CD4-positive, alpha-beta T cell (primary cell): ENCODE measurements at regions not wholly inside any gene's neighbourhood (a gene's known extent, or its start where the extent isn't known, plus 50 kb on each side); places are given as distances from the start of the nearest gene placed in this dataset.

Source experiments
- ATAC-seq: fragments of 200-7000 bp; cut with Tn5 transposase; one replicate; pipeline ENCODE4 v1.10.0; 2022; ENCODE audit warnings: mild to moderate bottlenecking; ENCODE audit not compliant: poor library complexity
- CTCF ChIA-PET: fragments of 350-600 bp; sonication (Branson Sonifier 250); formaldehyde crosslinking; loops from one replicate; lab custom pipeline; 2021; ENCODE audit warnings: antibody characterized with exemption, inconsistent platforms; lab: Charles Lee
- POLR2A ChIA-PET: fragments of 350-600 bp; sonication (Branson Sonifier 250); formaldehyde crosslinking; loops from one replicate; lab custom pipeline; 2021; ENCODE audit warnings: antibody characterized with exemption, inconsistent platforms; lab: Charles Lee
- DNase-seq, 14 experiments: peaks; one replicate each; pipeline ENCODE4 v3.0.0-alpha.2; 2013 to 2020; ENCODE audit warnings: mixed read lengths in 2 of 14
- H3K27ac ChIP-seq, 2 donors: one replicate each; pipeline versions ENCODE4 v1.5.1 to v1.7.0; 2013; ENCODE audit warnings: low read length in 2 of 2, low read depth in 1 of 2, mild to moderate bottlenecking in 1 of 2
- H3K27me3 ChIP-seq, 2 experiments: 1 replicate in 1 of 2; 2 replicates in 1 of 2; pipeline versions ENCODE4 v1.6.1 to v1.7.0; 2013; ENCODE audit warnings: low read length in 2 of 2, control low read depth in 1 of 2, mild to moderate bottlenecking in 1 of 2, moderate library complexity in 1 of 2; ENCODE audit not compliant: insufficient read depth in 2 of 2, control insufficient read depth in 1 of 2
- H3K36me3 ChIP-seq: one replicate; pipeline ENCODE4 v1.6.1; 2013; ENCODE audit warnings: low read length, control low read depth; ENCODE audit not compliant: insufficient read depth
- H3K4me1 ChIP-seq: one replicate; pipeline ENCODE4 v1.6.1; 2013; ENCODE audit warnings: low read length, control low read depth; ENCODE audit not compliant: insufficient read depth
- H3K4me3 ChIP-seq: one replicate; pipeline ENCODE4 v1.5.1; 2013; ENCODE audit warnings: mild to moderate bottlenecking, low read length, moderate library complexity
- H3K9me3 ChIP-seq, 2 experiments: 1 replicate in 1 of 2; 2 replicates in 1 of 2; pipeline versions ENCODE4 v1.6.1 to v1.7.0; 2013; ENCODE audit warnings: low read length in 2 of 2, mild to moderate bottlenecking in 2 of 2, control low read depth in 1 of 2, moderate library complexity in 1 of 2; ENCODE audit not compliant: control insufficient read depth in 1 of 2, insufficient read depth in 1 of 2
- H3K27ac Mint-ChIP-seq: one replicate; pipeline ENCODE4 v1.8.0; 2020; ENCODE audit warnings: mixed read lengths
- H3K27me3 Mint-ChIP-seq: one replicate; pipeline ENCODE4 v1.8.0; 2021; ENCODE audit warnings: mixed read lengths
- H3K36me3 Mint-ChIP-seq: one replicate; pipeline ENCODE4 v1.8.0; 2021; ENCODE audit warnings: low read depth, mixed read lengths
- H3K4me1 Mint-ChIP-seq: one replicate; pipeline ENCODE4 v1.8.0; 2021; ENCODE audit warnings: low read depth, mixed read lengths
- H3K4me3 Mint-ChIP-seq: one replicate; pipeline ENCODE4 v1.8.0; 2020; ENCODE audit warnings: mild to moderate bottlenecking, mixed read lengths
- H3K9me3 Mint-ChIP-seq: one replicate; pipeline ENCODE4 v1.8.0; 2020; ENCODE audit warnings: mixed read lengths
- intact Hi-C, 2 experiments: fragments of 100-400 bp; cut with DNase I in 1 of 2; cut with micrococcal nuclease in 1 of 2; formaldehyde crosslinking; loops; one replicate each; pipeline versions ENCODE4 v1.15.1 to v1.9.0; 2023 to 2025; cut with DNase I, micrococcal nuclease
- TF ChIP-seq, protein P1 (sequence below): fragments of 200-600 bp; IDR thresholded peaks from one replicate; pipeline ENCODE4 v1.8.0; 2022; ENCODE audit warnings: antibody characterized with exemption, mild to moderate bottlenecking

- POLR2A ChIA-PET, result no interaction called here
- Mint-ChIP-seq H3K36me3 (no peaks in the 10 kb centered on the region), H3K27me3 (no peaks in the 10 kb centered on the region), H3K9me3 (no peaks in the 10 kb centered on the region), H3K4me1 (no peaks in the 10 kb centered on the region), H3K27ac (no peak overlapping the region), H3K4me3 (no peak overlapping the region)
- Histone ChIP-seq H3K27me3 (no peaks in the 10 kb centered on the region), H3K9me3 (peaks cover 0 to 6% of the 10 kb centered on the region in 2 experiments), H3K36me3 (no peaks in the 10 kb centered on the region), H3K4me3 (no peak overlapping the region), H3K4me1 (no peaks in the 10 kb centered on the region), H3K27ac (no peak overlapping the region)
- CTCF ChIA-PET, result no interaction called here
- TF ChIP-seq, protein P1, sequence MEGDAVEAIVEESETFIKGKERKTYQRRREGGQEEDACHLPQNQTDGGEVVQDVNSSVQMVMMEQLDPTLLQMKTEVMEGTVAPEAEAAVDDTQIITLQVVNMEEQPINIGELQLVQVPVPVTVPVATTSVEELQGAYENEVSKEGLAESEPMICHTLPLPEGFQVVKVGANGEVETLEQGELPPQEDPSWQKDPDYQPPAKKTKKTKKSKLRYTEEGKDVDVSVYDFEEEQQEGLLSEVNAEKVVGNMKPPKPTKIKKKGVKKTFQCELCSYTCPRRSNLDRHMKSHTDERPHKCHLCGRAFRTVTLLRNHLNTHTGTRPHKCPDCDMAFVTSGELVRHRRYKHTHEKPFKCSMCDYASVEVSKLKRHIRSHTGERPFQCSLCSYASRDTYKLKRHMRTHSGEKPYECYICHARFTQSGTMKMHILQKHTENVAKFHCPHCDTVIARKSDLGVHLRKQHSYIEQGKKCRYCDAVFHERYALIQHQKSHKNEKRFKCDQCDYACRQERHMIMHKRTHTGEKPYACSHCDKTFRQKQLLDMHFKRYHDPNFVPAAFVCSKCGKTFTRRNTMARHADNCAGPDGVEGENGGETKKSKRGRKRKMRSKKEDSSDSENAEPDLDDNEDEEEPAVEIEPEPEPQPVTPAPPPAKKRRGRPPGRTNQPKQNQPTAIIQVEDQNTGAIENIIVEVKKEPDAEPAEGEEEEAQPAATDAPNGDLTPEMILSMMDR, result no peak
- DNase-seq (no peak), ATAC-seq (no peak)
- intact Hi-C loops, result no loop called here
These were observed 1356.5 kb upstream of the SLC10A2 start for GRCh38 chr13:104422668-104423067.

GRCh38 chr13:104416973-104417372 lies 1350.8 kb upstream of the SLC10A2 start:
- CTCF ChIA-PET, result no interaction called here
- Histone ChIP-seq H3K9me3 (no peaks in the 10 kb centered on the region), H3K4me1 (no peaks in the 10 kb centered on the region), H3K4me3 (no peak overlapping the region), H3K27me3 (no peaks in the 10 kb centered on the region), H3K27ac (no peak overlapping the region), H3K36me3 (no peaks in the 10 kb centered on the region)
- no peaks in the 10 kb centered on the region for H3K4me1 Mint-ChIP-seq
- H3K4me3 Mint-ChIP-seq, result no peak overlapping the region
- ATAC-seq, result no peak
- no peaks in the 10 kb centered on the region for H3K9me3 Mint-ChIP-seq
- no peaks in the 10 kb centered on the region for H3K36me3 Mint-ChIP-seq
- H3K27ac Mint-ChIP-seq, result no peak overlapping the region
- POLR2A ChIA-PET, result no interaction called here
- no peak for DNase-seq
- H3K27me3 Mint-ChIP-seq, result no peaks in the 10 kb centered on the region
- TF ChIP-seq, protein P1, result no peak
- intact Hi-C loops, result no loop called here

DNA sequence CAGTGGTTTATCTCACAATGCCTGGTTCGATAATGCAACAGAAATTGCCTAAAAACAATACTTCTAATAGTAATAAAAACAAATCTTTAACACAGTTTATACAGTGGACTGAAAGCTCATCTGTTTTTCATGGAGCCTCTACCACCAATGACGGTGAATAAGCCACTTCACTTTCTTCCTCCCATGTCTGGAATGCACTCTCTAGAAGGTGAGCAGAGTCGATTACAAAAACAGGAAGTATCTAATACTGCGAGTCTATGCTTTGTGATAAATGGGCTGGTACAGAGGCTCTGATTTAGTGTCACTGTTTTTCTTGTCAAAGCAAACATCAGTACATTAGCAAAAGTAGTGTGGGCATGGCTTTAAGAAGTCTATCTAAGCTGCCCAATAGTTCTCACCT lies 1348.6 kb upstream of the SLC10A2 start:
- no peaks in the 10 kb centered on the region for H3K4me1 Mint-ChIP-seq
- H3K9me3 Mint-ChIP-seq, result no peaks in the 10 kb centered on the region
- intact Hi-C loops, result no loop called here
- CTCF ChIA-PET, result no interaction called here
- Histone ChIP-seq H3K9me3 (no peaks in the 10 kb centered on the region), H3K27ac (no peak overlapping the region), H3K4me3 (no peak overlapping the region), H3K36me3 (no peaks in the 10 kb centered on the region), H3K4me1 (no peaks in the 10 kb centered on the region), H3K27me3 (no peaks in the 10 kb centered on the region)
- POLR2A ChIA-PET, result no interaction called here
- no peaks in the 10 kb centered on the region for H3K36me3 Mint-ChIP-seq
- no peak overlapping the region for H3K4me3 Mint-ChIP-seq
- H3K27me3 Mint-ChIP-seq, result no peaks in the 10 kb centered on the region
- ATAC-seq, result no peak
- TF ChIP-seq, protein P1, result no peak
- no peak for DNase-seq
- H3K27ac Mint-ChIP-seq, result no peak overlapping the region
